ENCODE measurements at regions not wholly inside any gene's neighbourhood (a gene's known extent, or its start where the extent isn't known, plus 50 kb on each side); places are given as distances from the start of the nearest gene placed in this dataset.

DNA sequence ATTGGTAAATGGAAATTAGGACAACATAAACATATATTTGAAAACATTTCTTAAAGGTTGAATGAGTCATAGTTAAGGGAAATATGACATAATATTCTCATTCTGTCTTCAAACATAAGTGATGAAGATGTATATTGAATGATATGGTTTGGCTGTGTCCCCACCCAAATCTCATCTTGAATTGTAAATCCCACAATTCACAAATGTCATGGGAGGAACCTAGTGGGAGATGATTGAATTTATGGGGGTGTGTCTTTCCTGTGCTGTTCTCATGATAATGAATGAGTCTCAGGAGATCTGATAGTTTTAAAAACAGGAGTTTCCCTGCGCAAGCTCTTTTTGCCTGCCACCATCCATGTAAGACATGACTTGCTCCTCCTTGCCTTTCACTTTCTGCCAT, 104.4 kb upstream of the MPDZ start:
- TF ChIP-seq, protein P1, sequence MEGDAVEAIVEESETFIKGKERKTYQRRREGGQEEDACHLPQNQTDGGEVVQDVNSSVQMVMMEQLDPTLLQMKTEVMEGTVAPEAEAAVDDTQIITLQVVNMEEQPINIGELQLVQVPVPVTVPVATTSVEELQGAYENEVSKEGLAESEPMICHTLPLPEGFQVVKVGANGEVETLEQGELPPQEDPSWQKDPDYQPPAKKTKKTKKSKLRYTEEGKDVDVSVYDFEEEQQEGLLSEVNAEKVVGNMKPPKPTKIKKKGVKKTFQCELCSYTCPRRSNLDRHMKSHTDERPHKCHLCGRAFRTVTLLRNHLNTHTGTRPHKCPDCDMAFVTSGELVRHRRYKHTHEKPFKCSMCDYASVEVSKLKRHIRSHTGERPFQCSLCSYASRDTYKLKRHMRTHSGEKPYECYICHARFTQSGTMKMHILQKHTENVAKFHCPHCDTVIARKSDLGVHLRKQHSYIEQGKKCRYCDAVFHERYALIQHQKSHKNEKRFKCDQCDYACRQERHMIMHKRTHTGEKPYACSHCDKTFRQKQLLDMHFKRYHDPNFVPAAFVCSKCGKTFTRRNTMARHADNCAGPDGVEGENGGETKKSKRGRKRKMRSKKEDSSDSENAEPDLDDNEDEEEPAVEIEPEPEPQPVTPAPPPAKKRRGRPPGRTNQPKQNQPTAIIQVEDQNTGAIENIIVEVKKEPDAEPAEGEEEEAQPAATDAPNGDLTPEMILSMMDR (optimal IDR thresholded peaks at IDR 0.05 in 1 of 3, IDR thresholded peaks at IDR 0.05 in 1 of 3, conservative IDR thresholded peaks at IDR 0.05 in 1 of 3; ENCODE audit: extremely low read depth in 1 of 3, insufficient read depth in 2 of 3, low read length in 3 of 3): no peak
- TF ChIP-seq EZH2 (IDR thresholded peaks at IDR 0.05; ENCODE audit: low read length): no peak

All from keratinocyte (primary cell).